Aorta (tissue), 5 donors: ENCODE measurements at regions not wholly inside any gene's neighbourhood (a gene's known extent, or its start where the extent isn't known, plus 50 kb on each side); places are given as distances from the start of the nearest gene placed in this dataset.

ENCODE experiments used
- ATAC-seq: fragments of 200-7000 bp; cut with Tn5 transposase; one replicate; pipeline ENCODE4 v1.9.1; 2022; ENCODE audit warnings: moderate library complexity; ENCODE audit not compliant: low FRiP score
- DNase-seq, 2 donors: peaks; one replicate each; pipeline ENCODE4 v3.0.0-alpha.2; 2020
- H3K27ac ChIP-seq, 2 donors: one replicate each; pipeline ENCODE4 v1.5.1; 2013; ENCODE audit warnings: low read length in 2 of 2, mild to moderate bottlenecking in 2 of 2, moderate library complexity in 2 of 2, control low read depth in 1 of 2, inconsistent platforms in 1 of 2, low read depth in 1 of 2
- H3K27me3 ChIP-seq, 2 donors: one replicate each; pipeline ENCODE4 v1.6.1; 2013; ENCODE audit warnings: control low read depth in 1 of 2, low read length in 1 of 2, mild to moderate bottlenecking in 1 of 2, moderate library complexity in 1 of 2; ENCODE audit not compliant: insufficient read depth in 2 of 2, control insufficient read depth in 1 of 2
- H3K36me3 ChIP-seq, 2 donors: one replicate each; pipeline ENCODE4 v1.6.1; 2013; ENCODE audit warnings: control low read depth in 1 of 2, low read length in 1 of 2, mild to moderate bottlenecking in 1 of 2; ENCODE audit not compliant: insufficient read depth in 2 of 2, control insufficient read depth in 1 of 2
- H3K4me1 ChIP-seq, 2 donors: one replicate each; pipeline ENCODE4 v1.6.1; 2013; ENCODE audit warnings: low read length in 2 of 2, control low read depth in 1 of 2, mild to moderate bottlenecking in 1 of 2, moderate library complexity in 1 of 2; ENCODE audit not compliant: insufficient read depth in 2 of 2, control insufficient read depth in 1 of 2
- H3K4me3 ChIP-seq, 2 donors: one replicate each; pipeline ENCODE4 v1.5.1; 2013; ENCODE audit warnings: low read length in 2 of 2, control low read depth in 1 of 2, mild to moderate bottlenecking in 1 of 2
- H3K9me3 ChIP-seq: one replicate; pipeline ENCODE4 v1.6.1; 2013; ENCODE audit warnings: mild to moderate bottlenecking, low read length; ENCODE audit not compliant: control insufficient read depth
- WGBS, 2 donors: extraction: QIAGEN DNeasy Blood & Tissue Kit; methylation state at CpG; one replicate each; pipeline ENCODE4 v1.1.7; 2013; 5-methylcytosine and 5-hydroxymethylcytosine counted together
- intact Hi-C, 2 donors: fragments of 100-400 bp; cut with DNase I; formaldehyde crosslinking; loops; one replicate each; pipeline versions ENCODE4 v1.14.2 to v1.15.0; 2022
- donor health status: healthy with polysubstance abuse.
- donor health status: Bipolar disorder and iron deficiency.
- donor health status: DM: no; HTN: no; CAD: no.
- donor health status: DM: no; HTN: no; CAD: no.
- donor health status: DM: yes; HTN: yes; CAD: no.

GRCh38 chr1:239897458-239897857 is 194.2 kb upstream of the FMN2 start:
- peak overlapping the region in 1 of 2 donors; percentile 18 for H3K4me3 ChIP-seq
- 8 to 16% methylated on average over 4 of the region's 4 CpGs for WGBS, 2 donors
- no peaks in the 10 kb centered on the region for H3K9me3 ChIP-seq
- H3K36me3 ChIP-seq: no peaks in the 10 kb centered on the region
- H3K27ac ChIP-seq: no peak overlapping the region
- no peaks in the 10 kb centered on the region for H3K27me3 ChIP-seq
- intact Hi-C loops: loop anchor here (5.0 to 10.0 kb wide), 3 partner anchors 83 to 510 kb away; partner anchors contain the start of gene CHRM3 (in 1 of the 2)
- ATAC-seq: no peak
- no peak for DNase-seq
- H3K4me1 ChIP-seq: no peaks in the 10 kb centered on the region

GRCh38 chr1:239898062-239898730 is 193.5 kb upstream of the FMN2 start:
- ATAC-seq (peak; percentile 91), DNase-seq (peak; percentile 80 to 83)
- intact Hi-C loops: loop anchor here (2.0 to 10.0 kb wide), 4 partner anchors 83 to 511 kb away; partner anchors contain the start of gene CHRM3 (in 1 of the 2)
- H3K4me3 ChIP-seq: peak overlapping the region in 1 of 2 donors; percentile 18
- no peaks in the 10 kb centered on the region for H3K4me1 ChIP-seq
- no peaks in the 10 kb centered on the region for H3K9me3 ChIP-seq
- H3K27ac ChIP-seq: no peak overlapping the region
- no peaks in the 10 kb centered on the region for H3K27me3 ChIP-seq
- no peaks in the 10 kb centered on the region for H3K36me3 ChIP-seq
- WGBS, 2 donors: 7 to 9% methylated on average over 15 of the region's 15 CpGs

- intact Hi-C loops: loop anchor here (2.0 to 10.0 kb wide), 4 partner anchors 85 to 512 kb away; partner anchors contain the start of gene CHRM3 (in 1 of the 2)
- Histone ChIP-seq H3K4me3 (no peak overlapping the region), H3K27ac (no peak overlapping the region), H3K4me1 (no peaks in the 10 kb centered on the region), H3K36me3 (no peaks in the 10 kb centered on the region), H3K9me3 (peaks cover 1% of the 10 kb centered on the region), H3K27me3 (no peaks in the 10 kb centered on the region)
- 91 to 92% methylated on average over 3 of the region's 3 CpGs for WGBS, 2 donors
- ATAC-seq: peak; percentile 28
- DNase-seq: no peak
Measured at GRCh38 chr1:239899747-239900146, 191.9 kb upstream of the FMN2 start.

- Histone ChIP-seq H3K9me3 (peaks cover 3% of the 10 kb centered on the region), H3K4me3 (no peak overlapping the region), H3K4me1 (no peaks in the 10 kb centered on the region), H3K36me3 (no peaks in the 10 kb centered on the region), H3K27me3 (no peaks in the 10 kb centered on the region), H3K27ac (no peak overlapping the region)
- ATAC-seq (no peak), DNase-seq (no peak)
- WGBS, 2 donors: 76 to 77% methylated on average over 5 of the region's 5 CpGs
- intact Hi-C loops: no loop called here
Measured at GRCh38 chr1:239906394-239906793, 185.3 kb upstream of the FMN2 start.

- no peaks in the 10 kb centered on the region for H3K27me3 ChIP-seq
- H3K27ac ChIP-seq: no peak overlapping the region
- H3K4me1 ChIP-seq: no peaks in the 10 kb centered on the region
- no peak overlapping the region for H3K4me3 ChIP-seq
- DNase-seq (peak in 1 of 2 donors; percentile 77), ATAC-seq (peak; percentile 62)
- peaks cover 1% of the 10 kb centered on the region for H3K9me3 ChIP-seq
- H3K36me3 ChIP-seq: no peaks in the 10 kb centered on the region
- intact Hi-C loops: no loop called here
- WGBS, 2 donors: 77 to 79% methylated on average over 10 of the region's 10 CpGs
Measured at GRCh38 chr1:239909898-239910297, 181.8 kb upstream of the FMN2 start.

GRCh38 chr1:239912471-239912870 is 179.2 kb upstream of the FMN2 start:
- DNase-seq: no peak
- Histone ChIP-seq H3K27me3 (no peaks in the 10 kb centered on the region), H3K4me1 (no peaks in the 10 kb centered on the region), H3K4me3 (no peak overlapping the region), H3K36me3 (no peaks in the 10 kb centered on the region), H3K27ac (no peak overlapping the region), H3K9me3 (no peaks in the 10 kb centered on the region)
- intact Hi-C loops: no loop called here
- no peak for ATAC-seq
- WGBS, 2 donors: 48 to 49% methylated on average over 6 of the region's 6 CpGs

GRCh38 chr1:239913141-239913585 is 178.5 kb upstream of the FMN2 start:
- Histone ChIP-seq H3K36me3 (no peaks in the 10 kb centered on the region), H3K4me3 (no peak overlapping the region), H3K9me3 (no peaks in the 10 kb centered on the region), H3K4me1 (no peaks in the 10 kb centered on the region), H3K27me3 (no peaks in the 10 kb centered on the region), H3K27ac (no peak overlapping the region)
- DNase-seq (no peak), ATAC-seq (no peak)
- intact Hi-C loops: no loop called here
- 88 to 90% methylated on average over 4 of the region's 4 CpGs for WGBS, 2 donors

- H3K27ac ChIP-seq: no peak overlapping the region
- DNase-seq (no peak), ATAC-seq (no peak)
- H3K4me1 ChIP-seq: no peaks in the 10 kb centered on the region
- H3K27me3 ChIP-seq: no peaks in the 10 kb centered on the region
- no peak overlapping the region for H3K4me3 ChIP-seq
- H3K36me3 ChIP-seq: no peaks in the 10 kb centered on the region
- no peaks in the 10 kb centered on the region for H3K9me3 ChIP-seq
- intact Hi-C loops: no loop called here
- WGBS, 2 donors: 52 to 53% methylated on average over 5 of the region's 5 CpGs
Measured at GRCh38 chr1:239914751-239915231, 176.9 kb upstream of the FMN2 start.

GRCh38 chr1:239918634-239919033 is 173.0 kb upstream of the FMN2 start:
- Histone ChIP-seq H3K36me3 (no peaks in the 10 kb centered on the region), H3K4me1 (no peaks in the 10 kb centered on the region), H3K27ac (no peak overlapping the region), H3K27me3 (no peaks in the 10 kb centered on the region), H3K9me3 (peaks cover 2% of the 10 kb centered on the region), H3K4me3 (no peak overlapping the region)
- no peak for DNase-seq
- intact Hi-C loops: no loop called here
- WGBS, 2 donors: 61 to 64% methylated on average over 4 of the region's 4 CpGs
- ATAC-seq: no peak
